Kidney (tissue), 13 donors: ENCODE measurements at regions not wholly inside any gene's neighbourhood (a gene's known extent, or its start where the extent isn't known, plus 50 kb on each side); places are given as distances from the start of the nearest gene placed in this dataset.

Experiments used
- DNase-seq, 5 donors: peaks; one replicate each; pipeline ENCODE4 v3.0.0-alpha.2; 2013 to 2020
- FAIRE-seq: peaks from 2 replicates; lab custom pipeline; 2012; peaks lifted over from hg19 to GRCh38; lab: Jason Lieb, UNC
- H3K27ac ChIP-seq, 2 donors: one replicate each; pipeline ENCODE4 v1.7.0; 2013; ENCODE audit warnings: low read depth in 2 of 2, low read length in 2 of 2, inconsistent platforms in 1 of 2
- H3K27me3 ChIP-seq: one replicate; pipeline ENCODE4 v1.7.1; 2013; ENCODE audit warnings: low read length, inconsistent platforms; ENCODE audit not compliant: control insufficient read depth, insufficient read depth
- H3K36me3 ChIP-seq, 3 donors: one replicate each; pipeline versions ENCODE4 v1.7.0 to v1.7.1; 2013; ENCODE audit warnings: low read length in 3 of 3, control low read depth in 1 of 3, inconsistent platforms in 1 of 3; ENCODE audit not compliant: insufficient read depth in 3 of 3, control insufficient read depth in 2 of 3
- H3K4me1 ChIP-seq, 3 donors: one replicate each; pipeline versions ENCODE4 v1.7.0 to v1.7.1; 2013; ENCODE audit warnings: low read length in 3 of 3, inconsistent platforms in 1 of 3, low read depth in 1 of 3; ENCODE audit not compliant: control insufficient read depth in 2 of 3, insufficient read depth in 2 of 3
- H3K4me3 ChIP-seq, 3 donors: one replicate each; pipeline versions ENCODE4 v1.7.0 to v1.8.1; 2013; ENCODE audit warnings: low read length in 3 of 3, control low read depth in 1 of 3, inconsistent platforms in 1 of 3
- H3K9ac ChIP-seq, 3 donors: one replicate each; pipeline versions ENCODE4 v1.7.0 to v1.7.1; 2013; ENCODE audit warnings: low read length in 3 of 3, control low read depth in 1 of 3, inconsistent platforms in 1 of 3
- H3K9me3 ChIP-seq, 3 donors: one replicate each; pipeline versions ENCODE4 v1.7.0 to v1.7.1; 2013; ENCODE audit warnings: low read length in 3 of 3, control low read depth in 1 of 3, inconsistent platforms in 1 of 3; ENCODE audit not compliant: control insufficient read depth in 2 of 3, insufficient read depth in 1 of 3
- intact Hi-C: fragments of 100-400 bp; cut with DNase I; formaldehyde crosslinking; loops from one replicate; pipeline ENCODE4 v1.11.1; 2022
- TF ChIP-seq, protein P1 (sequence below): IDR thresholded peaks from 3 replicates; pipeline ENCODE4 v1.5.1; 2012; ENCODE audit warnings: mild to moderate bottlenecking, moderate library complexity, borderline replicate concordance; ENCODE audit not compliant: insufficient read depth; ENCODE audit errors: extremely low read depth
- donor health status: control.
- donor health status: control.
- donor health status: control.
- donor health status: control.
- donor health status: control.
- donor health status: DM: yes; HTN: yes; CAD: no.
- donor health status: Normal renal cell carcinoma (clear cell type).

DNA sequence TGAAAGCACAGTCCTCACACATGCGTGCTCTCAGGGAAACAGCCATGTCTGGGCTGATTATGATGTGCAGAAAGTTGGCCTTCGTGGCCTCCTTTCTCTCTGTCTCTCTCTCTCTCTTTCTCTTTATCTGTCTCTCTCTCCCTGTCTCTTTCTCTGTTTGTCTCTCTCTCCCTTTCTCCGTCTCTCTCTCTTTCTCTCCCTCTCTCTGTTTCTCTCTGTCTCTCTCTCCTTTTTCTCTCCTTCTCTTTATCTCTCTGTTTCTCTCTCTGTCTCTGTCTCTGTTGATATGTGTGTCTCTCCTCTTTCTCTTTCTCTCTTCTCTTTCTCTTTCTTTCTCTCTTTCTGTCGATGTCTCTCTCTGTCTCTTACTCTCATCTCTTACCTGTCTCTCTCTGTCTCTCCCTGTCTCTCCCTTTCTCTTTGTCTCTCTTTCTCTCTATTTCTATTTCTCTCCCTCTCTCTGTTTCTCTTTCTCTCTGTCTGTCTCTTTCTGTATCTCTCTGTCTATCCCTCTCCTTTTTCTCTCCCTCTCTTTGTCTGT lies 105.4 kb upstream of the MPP7 start:
- Histone ChIP-seq H3K9ac (no peak overlapping the region), H3K27ac (no peak overlapping the region), H3K27me3 (no peaks in the 10 kb centered on the region), H3K4me1 (no peaks in the 10 kb centered on the region), H3K36me3 (no peaks in the 10 kb centered on the region), H3K9me3 (no peaks in the 10 kb centered on the region), H3K4me3 (no peak overlapping the region)
- intact Hi-C loops = no loop called here
- TF ChIP-seq, protein P1, sequence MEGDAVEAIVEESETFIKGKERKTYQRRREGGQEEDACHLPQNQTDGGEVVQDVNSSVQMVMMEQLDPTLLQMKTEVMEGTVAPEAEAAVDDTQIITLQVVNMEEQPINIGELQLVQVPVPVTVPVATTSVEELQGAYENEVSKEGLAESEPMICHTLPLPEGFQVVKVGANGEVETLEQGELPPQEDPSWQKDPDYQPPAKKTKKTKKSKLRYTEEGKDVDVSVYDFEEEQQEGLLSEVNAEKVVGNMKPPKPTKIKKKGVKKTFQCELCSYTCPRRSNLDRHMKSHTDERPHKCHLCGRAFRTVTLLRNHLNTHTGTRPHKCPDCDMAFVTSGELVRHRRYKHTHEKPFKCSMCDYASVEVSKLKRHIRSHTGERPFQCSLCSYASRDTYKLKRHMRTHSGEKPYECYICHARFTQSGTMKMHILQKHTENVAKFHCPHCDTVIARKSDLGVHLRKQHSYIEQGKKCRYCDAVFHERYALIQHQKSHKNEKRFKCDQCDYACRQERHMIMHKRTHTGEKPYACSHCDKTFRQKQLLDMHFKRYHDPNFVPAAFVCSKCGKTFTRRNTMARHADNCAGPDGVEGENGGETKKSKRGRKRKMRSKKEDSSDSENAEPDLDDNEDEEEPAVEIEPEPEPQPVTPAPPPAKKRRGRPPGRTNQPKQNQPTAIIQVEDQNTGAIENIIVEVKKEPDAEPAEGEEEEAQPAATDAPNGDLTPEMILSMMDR = no peak
- FAIRE-seq = no peak
- DNase-seq = no peak

DNA sequence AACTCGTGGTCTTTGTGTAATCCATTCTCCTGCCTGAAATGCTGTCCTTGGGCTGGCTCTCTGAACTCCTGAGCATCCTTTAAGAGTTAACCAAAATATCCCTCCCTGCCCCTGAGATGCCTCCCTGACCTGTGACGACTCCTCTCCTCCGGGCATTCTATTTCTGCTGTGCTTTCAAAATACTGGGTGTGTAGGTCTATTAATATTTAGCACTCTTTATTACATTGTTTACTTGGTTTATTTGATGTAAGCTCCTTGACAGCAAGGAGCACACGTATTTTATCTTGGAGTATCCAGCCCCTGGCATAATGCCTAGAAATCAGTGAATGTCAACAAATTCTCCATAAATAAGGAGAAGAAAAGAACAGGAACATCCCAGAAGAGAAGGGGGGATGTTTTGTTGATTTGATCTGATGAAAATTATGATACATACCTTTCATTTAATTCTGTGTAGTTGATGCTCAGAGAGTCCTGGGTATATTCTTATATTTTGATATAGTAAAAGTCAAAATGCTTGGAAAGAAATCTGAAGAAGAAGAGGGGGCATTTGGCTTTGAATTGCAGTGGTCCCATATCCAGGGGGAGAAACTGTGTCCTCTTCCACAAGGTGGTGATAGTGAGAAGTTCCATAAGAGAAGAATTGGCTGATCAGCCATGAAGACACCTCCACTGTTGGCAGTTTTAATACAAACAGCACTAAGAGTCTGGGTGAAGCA lies 107.7 kb upstream of the MPP7 start:
- DNase-seq (no peak), FAIRE-seq (no peak)
- no peak overlapping the region for H3K9ac ChIP-seq
- H3K4me3 ChIP-seq = no peak overlapping the region
- H3K9me3 ChIP-seq = peaks cover 0 to 2% (median 0%) of the 10 kb centered on the region in 3 donors
- H3K4me1 ChIP-seq = no peaks in the 10 kb centered on the region
- H3K27me3 ChIP-seq = no peaks in the 10 kb centered on the region
- H3K36me3 ChIP-seq = no peaks in the 10 kb centered on the region
- TF ChIP-seq, protein P1 = no peak
- H3K27ac ChIP-seq = no peak overlapping the region
- intact Hi-C loops = no loop called here

DNA sequence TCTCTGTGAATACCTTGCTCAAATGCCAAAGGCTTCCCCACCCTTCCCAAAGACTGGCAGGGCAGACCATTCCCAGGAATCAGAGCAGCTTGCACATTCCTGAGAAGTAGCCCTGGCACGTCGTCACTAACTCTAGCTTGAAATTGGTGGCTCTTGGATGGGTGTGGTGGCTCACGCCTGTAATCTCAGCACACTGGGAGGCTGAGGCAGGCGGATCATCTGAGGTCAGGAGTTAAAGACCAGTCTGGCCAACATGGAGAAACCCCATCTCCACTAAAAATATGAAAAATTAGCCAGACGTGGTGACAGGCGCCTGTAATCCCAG lies 108.2 kb upstream of the MPP7 start:
- DNase-seq = no peak
- H3K27ac ChIP-seq = no peak overlapping the region
- no peak overlapping the region for H3K9ac ChIP-seq
- TF ChIP-seq, protein P1 = no peak
- no peaks in the 10 kb centered on the region for H3K27me3 ChIP-seq
- no peak overlapping the region for H3K4me3 ChIP-seq
- peaks cover 0 to 2% (median 0%) of the 10 kb centered on the region in 3 donors for H3K9me3 ChIP-seq
- H3K4me1 ChIP-seq = no peaks in the 10 kb centered on the region
- no peak for FAIRE-seq
- intact Hi-C loops = no loop called here
- H3K36me3 ChIP-seq = no peaks in the 10 kb centered on the region
